ENCODE measurements at regions not wholly inside any gene's neighbourhood (a gene's known extent, or its start where the extent isn't known, plus 50 kb on each side); places are given as distances from the start of the nearest gene placed in this dataset.

DNA sequence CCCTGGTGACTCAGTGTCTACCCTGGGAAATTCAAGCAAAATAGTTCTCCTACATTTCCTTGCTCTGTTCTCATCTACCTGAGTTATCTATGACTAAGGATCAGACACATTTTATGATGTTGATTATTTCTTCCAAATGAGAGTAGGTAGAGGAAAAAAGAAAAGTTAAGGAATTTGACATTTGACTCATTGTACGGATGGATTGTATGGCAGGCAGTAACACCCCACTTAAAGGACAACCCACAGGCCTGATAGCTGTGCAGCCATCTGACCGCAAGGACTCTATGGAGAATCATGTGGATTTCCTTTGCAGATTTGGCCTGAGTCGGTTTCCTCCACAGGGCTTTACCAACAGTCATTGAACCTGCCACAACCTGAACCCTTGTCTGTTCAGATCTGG, 540.3 kb downstream of the BCL11B start:
- TF ChIP-seq TAF1 (IDR thresholded peaks at IDR 0.05; ENCODE audit: low read depth, low read length) (no peak), POLR2A (IDR thresholded peaks at IDR 0.05; ENCODE audit: low read depth, low read length) (no peak), POLR2AphosphoS5 (IDR thresholded peaks at IDR 0.05; ENCODE audit: low read depth, low read length) (no peak), SPI1 (IDR thresholded peaks at IDR 0.05; ENCODE audit: low read depth, low read length) (no peak), POU2F2 (IDR thresholded peaks at IDR 0.05; ENCODE audit: low read depth, low read length) (no peak), PAX5 (IDR thresholded peaks at IDR 0.05; ENCODE audit: insufficient read depth, low read length, severe bottlenecking) (no peak)

All from GM12891 (cell line).